Esophagus muscularis mucosa (tissue), 4 donors: ENCODE measurements at regions not wholly inside any gene's neighbourhood (a gene's known extent, or its start where the extent isn't known, plus 50 kb on each side); places are given as distances from the start of the nearest gene placed in this dataset.

ENCODE experiments used
- DNase-seq: peaks from one replicate; pipeline ENCODE4 v3.0.0-alpha.2; 2017; ENCODE audit errors: extremely low spot score
- H3K27ac ChIP-seq, 4 donors: fragments of 200-600 bp; sonication (generic); replicated peaks in 1 of 4; 1 replicate in 3 of 4; 2 replicates in 1 of 4; pipeline ENCODE4 v1.5.1; 2016 to 2019; ENCODE audit warnings: mild to moderate bottlenecking in 1 of 4
- H3K27me3 ChIP-seq, 4 donors: fragments of 200-600 bp; sonication (generic); one replicate each; pipeline versions ENCODE4 v1.5.1 to v1.6.0; 2016 to 2019
- H3K36me3 ChIP-seq, 4 donors: fragments of 200-600 bp; sonication (generic); one replicate each; pipeline ENCODE4 v1.5.1; 2016 to 2019
- H3K4me1 ChIP-seq, 4 donors: fragments of 200-600 bp; sonication (generic); one replicate each; pipeline ENCODE4 v1.5.1; 2016 to 2019
- H3K4me3 ChIP-seq, 4 donors: fragments of 200-600 bp; sonication (generic); 1 replicate in 2 of 4; 2 replicates in 2 of 4; pipeline ENCODE4 v1.5.1; 2016 to 2019; ENCODE audit warnings: mild to moderate bottlenecking in 4 of 4, moderate library complexity in 1 of 4
- H3K9me3 ChIP-seq, 4 donors: fragments of 200-600 bp; sonication (generic); 1 replicate in 3 of 4; 2 replicates in 1 of 4; pipeline ENCODE4 v1.5.1; 2016 to 2019
- EP300 ChIP-seq: sonication (generic); formaldehyde crosslinking; IDR thresholded peaks from one replicate; pipeline ENCODE4 v1.6.1; 2017; ENCODE audit warnings: antibody characterized with exemption
- POLR2A ChIP-seq: fragments of 450-650 bp; IDR thresholded peaks from one replicate; pipeline ENCODE4 v1.6.1; 2017; ENCODE audit warnings: antibody characterized with exemption, moderate library complexity, mild to moderate bottlenecking, low read depth
- POLR2AphosphoS5 ChIP-seq, 2 donors: sonication (generic); formaldehyde crosslinking; IDR thresholded peaks; one replicate each; pipeline ENCODE4 v1.6.1; 2017; ENCODE audit warnings: antibody characterized with exemption in 2 of 2
- WGBS: methylation state at CpG from one replicate; pipeline ENCODE4 v1.1.5; 2018; 5-methylcytosine and 5-hydroxymethylcytosine counted together
- intact Hi-C: fragments of 100-400 bp; cut with DNase I; formaldehyde crosslinking; loops from one replicate; pipeline ENCODE4 v1.15.1; 2023
- TF ChIP-seq, protein P1 (sequence below), 3 experiments: fragments of 200-600 bp in 2 of 3; fragments of 450-650 bp in 1 of 3; sonication (generic) in 2 of 3; IDR thresholded peaks; one replicate each; pipeline ENCODE4 v1.5.1; 2017 to 2019; ENCODE audit warnings: antibody characterized with exemption in 3 of 3, mild to moderate bottlenecking in 2 of 3, moderate library complexity in 1 of 3

DNA sequence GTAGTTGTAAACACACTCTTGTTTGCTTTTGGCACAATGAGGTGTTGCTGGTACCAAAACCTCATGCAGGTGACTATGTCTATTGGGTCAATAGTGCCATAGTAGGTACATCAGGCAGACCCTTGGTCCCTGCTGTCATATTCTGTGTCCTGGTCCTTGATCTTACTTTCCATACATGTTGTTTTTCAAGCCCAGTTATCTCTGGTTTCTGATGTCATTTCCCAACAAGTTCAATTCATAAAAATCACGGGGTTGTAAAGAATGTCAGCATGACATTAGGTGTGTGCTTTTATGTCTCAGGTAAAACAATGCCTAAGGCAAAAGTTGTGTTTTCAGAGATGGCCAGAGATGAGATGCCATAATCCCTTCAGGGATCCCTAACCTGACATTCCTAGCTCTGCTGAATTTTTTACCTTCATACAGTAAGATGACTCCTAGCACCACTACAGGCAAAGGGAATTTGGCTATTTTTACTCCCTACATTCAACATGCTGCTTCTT is 390.3 kb upstream of the PKN2 start:
- Histone ChIP-seq H3K36me3 (no peaks in the 10 kb centered on the region), H3K4me1 (peaks cover 0 to 14% (median 6%) of the 10 kb centered on the region in 4 donors), H3K9me3 (no peaks in the 10 kb centered on the region), H3K4me3 (no peak overlapping the region), H3K27ac (no peak overlapping the region), H3K27me3 (no peaks in the 10 kb centered on the region)
- WGBS: 75% methylated on average over 1 of the region's 1 CpG
- no peak for TF ChIP-seq POLR2A
- TF ChIP-seq EP300: no peak
- TF ChIP-seq, protein P1, sequence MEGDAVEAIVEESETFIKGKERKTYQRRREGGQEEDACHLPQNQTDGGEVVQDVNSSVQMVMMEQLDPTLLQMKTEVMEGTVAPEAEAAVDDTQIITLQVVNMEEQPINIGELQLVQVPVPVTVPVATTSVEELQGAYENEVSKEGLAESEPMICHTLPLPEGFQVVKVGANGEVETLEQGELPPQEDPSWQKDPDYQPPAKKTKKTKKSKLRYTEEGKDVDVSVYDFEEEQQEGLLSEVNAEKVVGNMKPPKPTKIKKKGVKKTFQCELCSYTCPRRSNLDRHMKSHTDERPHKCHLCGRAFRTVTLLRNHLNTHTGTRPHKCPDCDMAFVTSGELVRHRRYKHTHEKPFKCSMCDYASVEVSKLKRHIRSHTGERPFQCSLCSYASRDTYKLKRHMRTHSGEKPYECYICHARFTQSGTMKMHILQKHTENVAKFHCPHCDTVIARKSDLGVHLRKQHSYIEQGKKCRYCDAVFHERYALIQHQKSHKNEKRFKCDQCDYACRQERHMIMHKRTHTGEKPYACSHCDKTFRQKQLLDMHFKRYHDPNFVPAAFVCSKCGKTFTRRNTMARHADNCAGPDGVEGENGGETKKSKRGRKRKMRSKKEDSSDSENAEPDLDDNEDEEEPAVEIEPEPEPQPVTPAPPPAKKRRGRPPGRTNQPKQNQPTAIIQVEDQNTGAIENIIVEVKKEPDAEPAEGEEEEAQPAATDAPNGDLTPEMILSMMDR (IDR thresholded peaks at IDR 0.05): no peak
- TF ChIP-seq POLR2AphosphoS5 (IDR thresholded peaks at IDR 0.05): no peak
- no peak for DNase-seq
- intact Hi-C loops: no loop called here

DNA sequence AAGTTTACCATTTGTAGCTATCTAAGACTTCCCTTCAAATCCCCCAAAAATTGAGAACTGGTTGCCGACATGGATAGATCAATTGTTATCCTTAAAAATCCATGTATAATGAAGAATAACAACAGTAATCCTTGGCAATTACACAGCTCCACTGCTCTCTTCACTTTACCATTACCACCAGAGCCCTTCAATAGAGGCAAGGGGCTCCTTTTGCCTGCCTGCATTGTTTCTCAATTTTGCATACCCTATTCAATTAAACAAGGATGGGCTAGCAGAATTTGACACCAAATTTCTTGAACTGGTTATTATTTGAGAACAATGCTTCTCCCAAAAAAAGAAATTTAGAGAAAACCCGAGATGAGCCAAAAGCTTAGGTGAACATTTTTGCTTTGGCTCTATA is 387.8 kb upstream of the PKN2 start:
- no peaks in the 10 kb centered on the region for H3K36me3 ChIP-seq
- no peak for DNase-seq
- no peak for TF ChIP-seq POLR2AphosphoS5 (IDR thresholded peaks at IDR 0.05)
- TF ChIP-seq, protein P1 (IDR thresholded peaks at IDR 0.05): no peak
- no peak for TF ChIP-seq EP300
- no peak for TF ChIP-seq POLR2A
- 96% methylated on average over 2 of the region's 2 CpGs for WGBS
- no peak overlapping the region for H3K4me3 ChIP-seq
- peaks cover 0 to 6% (median 0%) of the 10 kb centered on the region in 4 donors for H3K4me1 ChIP-seq
- no peak overlapping the region for H3K27ac ChIP-seq
- no peaks in the 10 kb centered on the region for H3K9me3 ChIP-seq
- H3K27me3 ChIP-seq: no peaks in the 10 kb centered on the region
- intact Hi-C loops: no loop called here

DNA sequence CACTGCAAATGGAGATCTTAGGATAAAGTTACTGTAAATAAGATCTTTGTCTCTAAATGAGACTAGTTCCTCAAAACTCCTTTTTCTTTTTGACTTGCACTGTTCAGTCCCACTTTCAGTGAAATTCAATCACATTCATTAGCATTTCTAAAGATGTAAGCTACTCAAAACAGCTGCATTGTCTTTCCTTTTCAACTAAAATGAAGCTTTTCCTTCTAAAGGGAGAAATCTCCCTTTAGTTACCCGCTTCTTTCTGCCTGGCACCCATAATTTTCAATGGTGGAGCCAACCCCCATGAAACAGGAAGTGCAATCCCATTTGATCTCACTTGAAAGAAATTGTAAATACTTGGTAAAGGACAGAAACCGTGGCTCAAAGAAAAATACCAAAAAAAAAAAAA is 387.4 kb upstream of the PKN2 start:
- 91% methylated on average over 2 of the region's 2 CpGs for WGBS

GRCh38 chr1:88298506-88298905 is 385.6 kb upstream of the PKN2 start:
- H3K4me3 ChIP-seq: no peak overlapping the region
- WGBS: 60% methylated on average over 1 of the region's 1 CpG
- H3K36me3 ChIP-seq: no peaks in the 10 kb centered on the region
- peaks cover 0 to 7% (median 3%) of the 10 kb centered on the region in 4 donors for H3K4me1 ChIP-seq
- DNase-seq: no peak
- H3K9me3 ChIP-seq: no peaks in the 10 kb centered on the region
- TF ChIP-seq POLR2AphosphoS5 (IDR thresholded peaks at IDR 0.05): no peak
- no peak for TF ChIP-seq EP300
- no peak for TF ChIP-seq POLR2A
- TF ChIP-seq, protein P1 (IDR thresholded peaks at IDR 0.05): no peak
- no peak overlapping the region for H3K27ac ChIP-seq
- no peaks in the 10 kb centered on the region for H3K27me3 ChIP-seq
- intact Hi-C loops: no loop called here

More for the DNA sequence above, 387.4 kb upstream of the PKN2 start:
- no peaks in the 10 kb centered on the region for H3K36me3 ChIP-seq
- no peaks in the 10 kb centered on the region for H3K27me3 ChIP-seq
- no peak for DNase-seq
- H3K4me3 ChIP-seq: no peak overlapping the region
- intact Hi-C loops: no loop called here
- peaks cover 0 to 5% (median 0%) of the 10 kb centered on the region in 4 donors for H3K4me1 ChIP-seq
- no peak overlapping the region for H3K27ac ChIP-seq
- TF ChIP-seq, protein P1 (IDR thresholded peaks at IDR 0.05): no peak
- no peak for TF ChIP-seq POLR2AphosphoS5 (IDR thresholded peaks at IDR 0.05)
- no peak for TF ChIP-seq POLR2A
- no peak for TF ChIP-seq EP300
- no peaks in the 10 kb centered on the region for H3K9me3 ChIP-seq

DNA sequence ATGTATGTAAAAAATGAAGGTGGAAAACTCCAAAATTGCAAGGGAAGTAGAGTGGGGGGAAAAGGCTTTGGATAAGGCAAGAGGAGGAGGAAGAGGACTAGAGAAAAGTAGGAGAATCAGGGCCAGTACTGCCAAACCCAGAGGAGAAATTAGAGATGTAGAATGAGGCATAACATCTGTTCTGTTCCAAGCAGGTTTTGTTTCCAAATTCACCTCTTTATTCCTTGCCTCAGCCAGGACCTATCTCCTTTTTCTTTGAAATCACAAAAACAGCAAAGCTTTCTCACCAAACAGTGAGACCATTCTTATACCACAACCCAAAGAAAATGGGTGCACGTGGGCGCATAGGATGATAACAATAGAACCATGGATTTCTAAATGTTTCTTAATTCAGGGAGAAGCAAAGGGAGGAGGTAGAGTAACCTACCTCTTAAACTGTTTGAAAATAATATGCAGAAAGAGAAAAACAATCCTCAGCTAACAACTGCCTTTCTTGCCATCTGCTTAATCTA is 383.3 kb upstream of the PKN2 start:
- intact Hi-C loops: loop anchor here (5.0 kb wide), 1 partner anchor 119 kb away; no protein-coding TSS in a partner anchor
- 80% methylated on average over 2 of the region's 2 CpGs for WGBS
- TF ChIP-seq POLR2A: no peak
- no peak for TF ChIP-seq POLR2AphosphoS5 (IDR thresholded peaks at IDR 0.05)
- TF ChIP-seq, protein P1 (IDR thresholded peaks at IDR 0.05): no peak

More for the DNA sequence above, 383.3 kb upstream of the PKN2 start:
- Histone ChIP-seq H3K36me3 (no peaks in the 10 kb centered on the region), H3K4me3 (no peak overlapping the region), H3K27ac (no peak overlapping the region), H3K4me1 (peaks cover 0 to 7% (median 3%) of the 10 kb centered on the region in 4 donors), H3K27me3 (no peaks in the 10 kb centered on the region), H3K9me3 (no peaks in the 10 kb centered on the region)
- no peak for DNase-seq
